ENCODE measurements at regions not wholly inside any gene's neighbourhood (a gene's known extent, or its start where the extent isn't known, plus 50 kb on each side); places are given as distances from the start of the nearest gene placed in this dataset.

GRCh38 chr16:9599415-9600120, 508.1 kb downstream of the HAPSTR1 start (continued):
- TF ChIP-seq POLR2H (tag; IDR thresholded peaks at IDR 0.05; ENCODE audit: low read depth) (no peak), GTF2F1 (IDR thresholded peaks at IDR 0.05; ENCODE audit: low read depth, low read length) (no peak), USF2 (CRISPR knock-in tag; IDR thresholded peaks at IDR 0.05) (peak; percentile 84), ARID3B (CRISPR knock-in tag; IDR thresholded peaks at IDR 0.05; ENCODE audit: borderline replicate concordance) (no peak), SNIP1 (IDR thresholded peaks at IDR 0.05; ENCODE audit: low read depth) (no peak), ZNF644 (tag; IDR thresholded peaks at IDR 0.05; ENCODE audit: low read depth) (no peak), DIDO1 (tag; IDR thresholded peaks at IDR 0.05; ENCODE audit: low read depth) (0 out of 2 replicates have a peak, but pooled peaks have one; percentile 41), PHF21A (IDR thresholded peaks at IDR 0.05; ENCODE audit: borderline replicate concordance, low read depth) (no peak), FOSL1 (tag; conservative IDR thresholded peaks at IDR 0.05) (no peak), MECOM (CRISPR knock-in tag; IDR thresholded peaks at IDR 0.05) (no peak), HMG20A (CRISPR knock-in tag; conservative IDR thresholded peaks at IDR 0.05) (no peak), TSHZ1 (CRISPR knock-in tag; IDR thresholded peaks at IDR 0.05) (no peak), ZNF263 (CRISPR knock-in tag; IDR thresholded peaks at IDR 0.05; ENCODE audit: borderline replicate concordance) (no peak), GATAD2A (IDR thresholded peaks at IDR 0.05) (no peak), ZNF143 (CRISPR knock-in tag; IDR thresholded peaks at IDR 0.05) (no peak), ESRRB (CRISPR knock-in tag; IDR thresholded peaks at IDR 0.05; ENCODE audit: borderline replicate concordance) (no peak), POLR3A (IDR thresholded peaks at IDR 0.05; ENCODE audit: borderline replicate concordance, extremely low read depth, insufficient read depth, insufficient read length) (no peak), FOXJ2 (tag; IDR thresholded peaks at IDR 0.05) (no peak), ZNF592 (IDR thresholded peaks at IDR 0.05) (0 out of 2 replicates have a peak, but pooled peaks have one; percentile 32)
